GM12874 (cell line): ENCODE measurements at regions not wholly inside any gene's neighbourhood (a gene's known extent, or its start where the extent isn't known, plus 50 kb on each side); places are given as distances from the start of the nearest gene placed in this dataset.

Experiments used
- CTCF ChIP-seq: IDR thresholded peaks from 2 replicates; pipeline ENCODE4 v1.5.1; 2011; ENCODE audit warnings: low read depth, mild to moderate bottlenecking, control low read depth, low read length, moderate library complexity; ENCODE audit not compliant: insufficient read depth

- no peak for TF ChIP-seq CTCF
Observed at GRCh38 chr4:35163168-35163567, 1081.1 kb downstream of the ARAP2 start.

GRCh38 chr4:35164063-35164462 lies 1080.3 kb downstream of the ARAP2 start:
- no peak for TF ChIP-seq CTCF

GRCh38 chr4:35166466-35166865 lies 1077.8 kb downstream of the ARAP2 start:
- no peak for TF ChIP-seq CTCF

GRCh38 chr4:35167385-35167784 lies 1076.9 kb downstream of the ARAP2 start:
- TF ChIP-seq CTCF = no peak

- TF ChIP-seq CTCF = no peak
Observed at GRCh38 chr4:35175487-35175886, 1068.8 kb downstream of the ARAP2 start.

GRCh38 chr4:35175894-35176293 lies 1068.4 kb downstream of the ARAP2 start:
- TF ChIP-seq CTCF = no peak

- TF ChIP-seq CTCF = no peak
Observed at GRCh38 chr4:35182451-35182850, 1061.9 kb downstream of the ARAP2 start.
